ENCODE measurements at regions not wholly inside any gene's neighbourhood (a gene's known extent, or its start where the extent isn't known, plus 50 kb on each side); places are given as distances from the start of the nearest gene placed in this dataset.

DNA sequence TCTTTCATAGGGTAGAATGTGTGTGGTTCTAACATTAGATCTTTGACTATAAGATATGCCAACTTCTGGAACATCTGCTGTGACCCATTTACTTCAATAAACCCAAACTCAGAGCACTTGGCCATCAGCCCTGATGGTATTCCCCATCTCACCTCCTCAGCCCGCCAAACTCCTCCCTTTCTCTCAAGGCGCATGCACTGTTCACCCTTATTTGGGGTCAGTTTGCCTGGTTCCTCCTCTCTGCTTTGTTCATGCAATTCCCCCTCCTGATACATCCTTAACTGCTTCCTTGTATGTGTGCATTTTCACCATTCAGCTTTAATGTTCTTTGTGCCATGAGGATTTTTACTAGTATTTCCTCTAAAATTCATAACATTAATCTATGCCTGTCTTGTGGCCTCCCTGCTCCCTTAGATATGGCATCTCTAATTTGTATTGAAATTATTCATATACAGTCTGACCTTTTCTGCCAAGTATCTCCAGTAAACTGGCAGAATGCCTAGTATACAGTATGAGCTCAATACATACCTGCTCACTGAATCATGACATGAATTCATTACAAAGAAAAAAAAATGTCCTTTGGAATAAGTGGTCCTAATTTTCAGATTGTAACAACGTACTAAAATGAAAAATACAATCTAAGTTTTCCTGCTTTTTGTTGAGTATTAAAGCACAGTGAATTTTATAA lies 336.8 kb upstream of the IGFBP3 start:
- DNase-seq = no peak

DNA sequence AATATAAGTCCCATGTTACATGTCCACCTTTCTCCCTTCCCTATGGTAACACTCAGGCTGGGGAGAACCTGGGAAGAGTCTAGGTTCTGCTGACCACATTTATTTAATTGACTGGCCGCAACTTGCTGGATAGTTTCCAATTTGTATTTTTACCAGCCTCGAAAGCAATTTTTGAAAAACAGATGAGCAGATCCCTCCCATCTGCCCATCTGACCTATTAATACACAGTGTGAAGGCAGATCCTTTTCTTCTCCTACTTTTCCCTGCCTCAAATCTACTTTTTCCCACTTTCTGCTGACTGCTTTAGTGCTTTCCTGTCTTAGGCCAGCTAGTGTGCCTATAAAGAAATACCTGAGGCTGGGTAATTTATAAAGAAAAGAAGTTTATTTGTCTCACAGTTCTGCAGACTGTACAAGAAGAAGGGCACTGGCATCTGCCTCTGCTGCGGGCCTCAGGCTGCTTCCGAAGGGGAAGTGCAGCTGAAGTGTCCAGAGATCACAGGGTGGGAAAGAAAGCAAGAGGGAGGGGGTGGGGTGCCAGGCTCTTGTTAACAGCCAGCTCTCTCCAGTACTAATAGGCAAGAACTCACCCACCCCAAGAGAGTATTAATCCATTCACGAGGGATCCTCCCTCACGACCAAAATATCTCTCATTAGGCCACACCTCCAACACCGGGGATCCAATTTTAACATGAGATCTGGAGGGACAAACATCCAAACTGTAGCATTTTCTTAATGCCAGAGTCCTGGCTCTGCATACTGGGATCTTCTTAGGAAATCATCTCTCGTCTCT lies 336.0 kb upstream of the IGFBP3 start:
- DNase-seq = no peak

DNA sequence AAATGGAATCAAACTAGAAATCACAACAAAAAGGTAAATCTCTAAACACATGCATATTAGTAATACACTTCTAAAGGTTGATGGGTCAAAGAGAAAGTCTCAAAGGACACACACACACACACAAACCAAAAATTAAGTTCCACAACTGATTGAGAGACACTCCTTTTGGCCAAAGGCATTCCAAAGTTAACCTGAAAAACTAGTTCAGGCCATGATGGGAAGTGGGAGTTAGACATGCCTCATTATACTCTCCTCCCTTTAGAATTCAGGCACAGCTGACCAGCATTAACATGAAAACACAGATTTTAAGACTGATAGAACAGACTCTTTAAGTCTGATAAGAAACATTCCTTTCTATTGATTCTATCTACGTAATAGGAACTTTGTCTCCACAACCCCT lies 332.4 kb upstream of the IGFBP3 start:
- DNase-seq = no peak

DNA sequence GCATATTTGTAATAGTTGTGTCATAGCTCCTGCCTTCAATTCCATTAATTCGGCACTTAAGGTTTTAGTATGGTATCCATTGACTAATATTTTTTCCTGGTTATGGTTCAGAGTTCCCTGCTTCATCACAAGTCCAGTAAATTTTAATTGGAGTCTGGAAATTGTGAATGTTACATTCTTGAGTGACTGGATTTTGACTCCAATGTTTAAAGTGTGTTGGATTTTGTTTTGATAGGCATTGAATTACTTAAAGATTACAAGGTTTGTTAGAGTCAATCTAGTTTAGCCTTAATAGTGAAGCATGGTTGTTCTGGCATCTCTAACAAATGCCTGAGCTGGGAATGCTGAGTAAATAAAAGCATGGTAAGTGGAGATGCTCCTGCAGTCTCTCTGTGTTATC lies 326.6 kb upstream of the IGFBP3 start:
- no peak for DNase-seq

DNA sequence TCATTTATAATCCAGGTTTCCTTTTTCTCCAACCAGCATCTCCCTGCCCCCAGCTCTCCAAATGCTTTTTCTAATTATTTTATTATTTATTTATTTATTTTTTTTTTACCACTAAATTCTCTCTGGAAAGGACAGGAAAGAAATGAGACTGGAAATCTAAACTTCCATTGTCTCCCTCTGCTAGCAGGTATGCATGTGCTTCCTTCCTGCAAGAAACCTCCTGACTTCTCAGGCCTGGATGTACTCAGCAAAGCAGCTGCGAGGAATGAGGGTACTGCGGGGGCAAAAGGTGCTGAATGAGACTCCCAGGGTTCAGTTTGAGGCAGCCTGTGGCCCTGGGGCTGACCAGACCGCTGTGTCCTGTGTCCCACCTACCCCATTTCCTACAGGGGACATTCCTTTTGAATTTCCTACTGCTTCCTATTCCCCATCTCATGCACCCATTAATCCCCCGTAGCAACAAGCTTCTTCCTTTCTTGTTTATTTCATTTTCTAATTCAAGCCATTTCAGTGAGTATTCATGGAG lies 324.6 kb upstream of the IGFBP3 start:
- DNase-seq = no peak

DNA sequence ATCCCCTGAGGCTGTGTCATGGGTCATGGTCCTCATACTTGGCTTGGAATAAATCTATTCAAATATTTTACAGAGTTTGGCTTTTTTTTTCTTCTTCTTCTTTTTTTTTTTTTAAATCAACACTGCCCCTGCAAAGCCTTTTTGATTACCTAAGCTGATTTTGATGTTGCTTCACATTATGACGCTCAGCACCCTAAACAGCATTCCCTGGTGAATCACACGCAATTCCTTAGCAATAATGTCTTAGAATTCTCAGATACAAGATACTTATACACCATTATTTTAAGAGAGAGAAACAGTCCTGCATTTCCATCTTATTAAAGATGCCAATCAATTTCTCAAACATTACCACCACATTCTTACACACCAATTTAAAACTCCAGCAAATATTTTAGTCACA lies 323.7 kb upstream of the IGFBP3 start:
- no peak for DNase-seq

DNA sequence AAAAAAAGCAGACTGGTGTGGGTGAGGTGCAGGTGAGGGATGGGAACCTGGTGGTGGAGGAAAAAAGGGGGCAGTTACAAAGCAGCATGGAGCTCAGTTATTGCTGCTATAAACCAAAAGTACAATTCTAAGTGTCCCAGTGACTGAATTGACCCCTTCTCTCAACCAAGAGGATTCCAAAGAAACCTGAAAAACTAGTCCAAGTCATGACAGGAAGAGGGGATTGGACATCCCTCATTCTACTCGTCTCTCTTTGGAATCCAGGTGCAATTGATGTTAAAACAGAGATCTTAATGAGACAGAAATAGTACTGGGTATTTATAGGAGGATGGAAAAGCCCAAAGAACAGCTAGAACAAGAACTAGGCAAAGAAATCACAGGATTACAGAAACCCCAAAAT lies 322.3 kb upstream of the IGFBP3 start:
- no peak for DNase-seq

DNA sequence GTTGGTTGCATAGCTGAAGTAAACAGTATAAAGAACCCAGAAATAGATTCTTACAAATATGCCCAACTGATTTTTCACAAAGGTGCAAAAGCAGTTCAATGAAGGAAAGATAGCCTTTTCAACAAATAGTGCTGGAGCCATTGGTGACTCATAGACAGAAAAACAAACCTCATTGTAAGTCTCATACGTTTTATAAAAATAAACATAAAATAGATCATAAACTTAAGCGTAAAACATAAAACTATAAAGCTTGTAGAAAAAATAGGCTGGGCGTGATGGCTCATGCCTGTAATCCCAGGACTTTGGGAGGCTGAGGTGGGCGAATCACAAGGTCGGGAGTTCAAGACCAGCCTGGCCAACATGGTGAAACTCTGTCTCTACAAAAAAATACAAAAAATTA lies 318.8 kb upstream of the IGFBP3 start:
- no peak for DNase-seq

DNA sequence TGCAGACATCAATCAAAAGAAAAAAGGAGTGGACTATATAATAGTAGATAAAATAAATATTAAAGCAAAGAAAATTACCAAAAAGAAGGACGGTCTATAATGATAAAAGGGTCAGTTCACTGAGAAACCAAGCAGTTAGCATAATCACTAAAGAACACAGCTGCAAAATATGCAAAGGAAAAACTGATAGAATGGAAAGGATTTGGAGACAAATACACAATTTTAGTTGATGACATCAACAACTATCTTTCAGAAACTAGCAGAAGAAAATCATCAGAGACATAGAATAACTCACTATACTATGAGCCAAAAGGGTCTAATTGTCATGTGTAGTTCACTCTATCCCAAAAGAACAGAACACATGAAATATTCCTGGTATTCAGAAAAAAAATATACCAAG lies 316.4 kb upstream of the IGFBP3 start:
- no peak for DNase-seq

DNA sequence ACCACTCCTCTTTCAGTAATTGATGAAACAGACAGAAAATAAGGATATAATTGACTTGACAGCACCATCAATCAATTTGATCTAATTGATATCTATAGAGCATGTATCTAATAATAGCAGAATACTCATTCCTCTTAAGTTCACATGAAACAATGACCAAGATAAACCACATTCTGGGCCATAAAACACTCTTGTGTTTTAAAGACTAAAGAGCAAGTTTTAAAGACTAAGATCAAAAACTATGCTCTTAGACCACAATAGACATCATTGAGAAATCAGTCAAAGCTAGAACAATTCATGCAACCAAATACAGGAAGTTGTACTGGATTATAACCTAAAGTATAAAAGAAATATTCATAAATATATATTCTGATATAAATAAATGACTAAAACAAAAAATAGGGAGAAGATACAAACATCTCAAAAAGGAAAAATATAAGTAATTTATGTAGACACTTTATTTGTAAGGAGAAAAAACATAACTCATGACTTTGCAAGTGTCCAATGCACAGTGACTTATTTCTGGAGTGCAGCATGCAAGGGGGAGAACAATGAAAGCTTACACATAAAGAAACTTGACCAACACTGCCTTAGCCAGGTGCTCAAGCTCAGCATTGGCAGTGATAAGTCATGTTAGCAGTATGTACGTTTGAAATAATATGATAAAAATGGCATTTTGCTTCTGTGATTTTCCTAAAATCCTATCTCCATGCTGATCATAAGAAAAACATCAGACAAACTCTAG lies 312.7 kb upstream of the IGFBP3 start:
- no peak for DNase-seq

DNA sequence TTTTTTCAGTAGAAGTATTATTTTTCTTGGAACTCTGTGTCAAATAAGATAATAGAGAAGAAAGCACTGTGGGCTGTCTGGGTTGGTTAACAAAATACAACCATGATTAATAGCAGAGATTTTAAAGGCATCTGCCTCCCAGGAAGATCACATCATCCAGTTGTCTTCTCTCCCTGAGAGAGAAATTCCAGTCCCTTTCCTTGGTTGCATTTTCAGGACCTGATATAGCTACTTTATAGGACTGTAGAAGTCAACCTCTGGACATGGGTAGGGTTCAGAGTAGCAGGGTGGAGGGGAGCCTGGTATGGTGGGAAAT lies 309.9 kb upstream of the IGFBP3 start:
- no peak for DNase-seq

DNA sequence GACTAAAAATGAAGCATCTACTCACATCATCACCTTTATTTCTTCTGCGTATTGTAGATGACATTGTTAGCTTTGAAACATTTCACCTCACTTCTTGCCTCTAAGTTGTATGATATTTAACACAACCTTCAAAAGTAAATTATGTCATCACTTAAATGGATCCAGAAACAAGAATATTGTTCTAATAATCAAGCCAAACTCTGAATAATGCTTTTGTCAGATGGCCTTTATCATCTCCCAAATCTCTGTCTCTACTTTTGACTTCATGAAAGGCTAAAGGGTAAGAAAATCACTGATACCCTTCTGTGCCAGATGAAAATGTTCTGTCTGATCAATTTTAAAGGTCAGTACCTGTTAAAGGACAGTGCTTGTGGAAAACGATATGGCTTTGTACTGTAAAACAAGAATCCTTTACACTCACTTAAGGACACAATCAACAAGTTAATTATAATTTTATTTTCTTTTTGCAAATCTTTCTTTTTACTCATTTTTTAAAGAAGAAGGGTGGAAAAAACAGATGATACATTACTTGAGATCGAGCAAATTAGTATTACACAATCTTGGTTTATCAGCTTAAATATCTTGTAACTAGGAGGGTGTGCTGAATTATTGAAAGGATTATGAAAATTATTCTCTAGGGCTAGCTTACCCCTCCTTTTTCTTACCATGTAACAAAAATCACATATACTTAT lies 309.4 kb upstream of the IGFBP3 start:
- DNase-seq = no peak

DNA sequence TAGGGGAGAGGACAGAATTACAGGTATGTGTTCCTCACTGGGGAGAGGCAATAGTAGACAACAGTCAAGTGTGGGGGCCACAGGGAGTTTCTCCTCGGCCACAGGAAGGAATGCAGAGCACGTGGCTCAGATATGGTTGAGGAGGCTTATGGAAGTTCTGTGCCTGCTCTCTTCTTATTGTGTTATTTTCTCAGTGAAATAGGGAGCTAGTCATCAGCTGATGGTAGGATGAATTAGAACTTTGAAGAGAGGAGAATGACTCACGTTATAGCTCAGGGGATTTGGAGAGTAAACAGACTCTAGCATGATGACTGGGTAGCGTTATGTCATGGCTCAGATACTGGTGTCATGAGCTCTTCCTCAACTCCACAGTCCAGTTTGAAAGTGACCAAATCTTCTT lies 308.3 kb upstream of the IGFBP3 start:
- DNase-seq = no peak

DNA sequence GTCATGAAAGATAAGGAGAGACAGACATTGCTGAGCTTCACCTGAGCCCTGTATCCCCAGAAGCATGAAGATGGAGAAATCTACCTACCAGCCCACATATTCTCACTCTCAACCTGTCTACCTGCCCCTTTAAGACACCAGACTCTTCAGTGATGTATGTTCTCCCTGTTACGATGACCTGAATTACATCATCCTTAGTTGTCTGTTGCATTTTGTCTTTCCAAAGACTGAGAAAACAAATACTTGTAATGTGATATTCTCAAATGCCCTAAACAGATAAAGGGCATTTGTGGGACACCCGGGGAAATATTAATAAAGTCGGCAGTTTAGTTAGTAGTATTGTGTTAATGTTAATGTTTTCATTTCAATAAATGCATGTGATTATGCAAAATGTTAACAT lies 305.8 kb upstream of the IGFBP3 start:
- no peak for DNase-seq

DNA sequence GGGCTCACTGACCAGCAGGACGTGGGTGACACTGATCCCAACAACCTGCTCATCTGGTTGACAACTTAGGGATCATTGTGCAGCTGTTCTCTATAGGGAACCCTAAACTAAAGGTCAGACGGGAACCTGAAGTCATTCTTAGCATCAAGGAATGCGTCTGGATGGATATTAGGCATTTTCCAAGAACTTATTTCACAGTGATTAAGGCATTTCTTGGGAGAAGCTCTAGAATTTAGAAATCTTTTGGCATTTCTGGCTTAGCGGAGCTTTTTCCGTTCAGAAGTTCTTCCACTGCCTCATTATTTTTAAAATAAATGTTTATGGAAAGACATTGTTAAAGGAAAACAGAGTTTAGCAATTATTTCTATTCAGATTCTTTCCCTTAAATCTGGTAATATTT lies 303.3 kb upstream of the IGFBP3 start:
- DNase-seq = no peak

DNA sequence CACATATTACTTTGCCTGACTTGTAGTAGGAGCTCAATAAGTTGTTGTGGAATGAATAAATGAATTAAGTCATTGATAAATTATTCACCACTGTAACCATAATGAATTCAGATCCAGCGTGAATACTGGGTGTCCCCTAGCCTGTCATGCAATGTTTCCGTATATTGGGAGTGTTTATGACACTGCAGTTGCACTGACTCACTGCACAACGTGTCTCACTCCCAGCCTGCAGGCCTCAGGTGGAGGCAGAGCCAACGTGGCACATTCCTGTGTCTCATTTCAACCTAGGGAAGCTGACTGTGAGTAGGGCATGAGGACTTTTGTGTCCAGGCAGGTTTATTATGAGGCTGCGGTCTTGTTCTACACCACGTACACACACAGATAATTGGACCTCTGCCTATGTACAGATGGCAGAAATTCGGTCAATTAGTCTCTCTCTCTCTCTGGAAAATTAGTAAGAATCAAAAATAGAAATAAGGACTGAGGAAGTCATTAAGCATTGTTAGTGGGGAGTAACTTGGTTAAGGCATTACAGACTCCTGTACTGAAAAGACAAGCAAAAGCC lies 299.1 kb upstream of the IGFBP3 start:
- no peak for DNase-seq

DNA sequence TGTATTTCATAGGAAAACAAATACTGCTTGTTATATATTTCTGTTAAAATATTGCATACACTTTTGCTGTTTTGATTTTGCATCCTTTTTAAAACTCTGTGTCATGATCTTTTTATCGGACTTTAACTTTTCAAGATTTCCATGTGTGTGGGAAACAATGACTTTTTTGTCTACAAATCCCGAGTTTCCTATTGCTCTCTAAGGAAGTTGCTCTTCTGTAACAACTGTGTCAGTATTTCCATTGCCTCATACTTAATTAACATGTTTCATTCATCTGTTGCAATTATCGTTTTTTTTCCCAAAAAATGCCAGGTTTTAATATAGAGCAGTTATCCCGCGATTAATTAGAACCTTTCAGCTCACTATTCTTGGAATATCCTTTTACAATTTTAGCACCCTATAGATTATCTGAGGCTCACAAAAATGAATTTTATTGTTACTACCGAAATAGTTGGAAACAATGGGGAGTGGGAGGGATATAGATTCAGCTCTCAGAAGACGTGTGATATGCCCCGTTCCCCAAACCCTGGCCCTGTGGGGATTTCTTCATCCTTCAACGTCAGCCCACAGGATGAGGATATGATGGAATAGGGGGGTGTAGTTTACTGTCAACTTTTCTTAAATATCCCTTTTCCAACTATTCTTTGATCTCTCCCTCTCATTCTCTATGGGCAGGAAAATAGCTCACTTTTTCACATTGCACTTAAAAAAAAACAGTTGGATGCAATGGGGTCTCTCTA lies 297.6 kb upstream of the IGFBP3 start:
- DNase-seq = no peak

DNA sequence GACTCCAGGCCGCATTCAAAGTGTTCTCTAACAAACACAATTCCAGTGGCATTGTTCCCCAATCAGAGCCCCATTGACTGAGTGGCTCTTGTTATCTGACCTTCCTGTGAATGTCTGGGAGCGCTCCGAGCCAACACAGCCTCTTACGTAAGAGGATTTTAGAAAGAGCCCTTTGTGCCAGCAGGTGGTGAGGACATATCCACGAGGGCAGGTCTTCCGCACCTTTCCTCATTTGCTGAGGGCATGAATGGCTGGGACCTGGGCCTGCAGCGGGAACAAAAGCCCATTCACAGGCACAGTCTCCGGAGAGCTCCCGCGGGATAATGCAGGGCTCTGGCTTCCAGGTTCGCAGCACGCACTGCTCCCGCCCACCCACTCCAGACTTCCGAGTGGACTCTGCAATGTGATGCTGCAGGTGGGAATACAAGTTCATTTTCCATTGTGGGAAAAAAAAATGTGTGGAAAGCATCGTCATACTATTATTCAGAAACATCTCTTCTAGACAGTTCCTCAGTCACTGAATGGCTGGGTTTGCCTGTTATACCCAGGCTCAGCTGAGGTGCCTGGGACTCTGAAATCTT lies 295.0 kb upstream of the IGFBP3 start:
- DNase-seq = no peak

DNA sequence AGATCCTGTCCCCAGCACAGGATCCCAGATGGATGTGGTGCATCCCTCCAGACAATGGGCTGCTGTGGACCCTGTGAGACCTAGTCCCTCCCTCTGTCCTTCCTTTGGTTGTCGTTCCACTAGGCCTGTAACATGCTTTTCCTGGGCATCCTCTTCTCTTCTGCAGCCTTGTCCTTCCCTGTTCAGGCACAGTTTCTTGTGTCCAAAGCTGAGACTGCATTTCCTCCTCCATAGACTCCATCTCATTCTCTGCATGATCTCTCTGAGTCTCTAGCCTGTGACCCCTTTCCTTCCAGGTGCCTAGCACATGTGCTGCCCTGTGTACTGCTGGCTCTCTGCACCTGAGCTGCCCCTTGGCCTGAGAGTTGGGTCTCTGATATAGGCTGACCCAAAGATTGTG lies 293.5 kb upstream of the IGFBP3 start:
- no peak for DNase-seq

DNA sequence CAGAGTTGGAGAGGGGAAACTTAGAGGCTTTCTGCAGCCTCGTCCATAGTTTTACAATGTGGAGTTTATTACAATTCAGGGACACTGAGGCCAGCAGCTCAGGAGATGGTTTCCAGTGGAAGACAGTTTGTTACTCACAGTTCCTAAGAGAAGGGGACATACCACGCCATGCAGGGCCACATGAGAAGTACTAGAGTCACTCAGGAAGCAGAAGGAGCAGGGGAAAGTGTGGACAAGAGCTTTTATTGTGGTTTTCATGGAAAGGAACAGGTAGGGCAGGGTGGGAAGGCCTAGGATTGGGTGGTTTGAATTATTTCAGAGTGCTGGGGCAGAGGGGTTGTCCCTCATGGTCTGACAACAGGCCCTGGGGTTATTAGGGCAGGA lies 292.1 kb upstream of the IGFBP3 start:
- DNase-seq = no peak

DNA sequence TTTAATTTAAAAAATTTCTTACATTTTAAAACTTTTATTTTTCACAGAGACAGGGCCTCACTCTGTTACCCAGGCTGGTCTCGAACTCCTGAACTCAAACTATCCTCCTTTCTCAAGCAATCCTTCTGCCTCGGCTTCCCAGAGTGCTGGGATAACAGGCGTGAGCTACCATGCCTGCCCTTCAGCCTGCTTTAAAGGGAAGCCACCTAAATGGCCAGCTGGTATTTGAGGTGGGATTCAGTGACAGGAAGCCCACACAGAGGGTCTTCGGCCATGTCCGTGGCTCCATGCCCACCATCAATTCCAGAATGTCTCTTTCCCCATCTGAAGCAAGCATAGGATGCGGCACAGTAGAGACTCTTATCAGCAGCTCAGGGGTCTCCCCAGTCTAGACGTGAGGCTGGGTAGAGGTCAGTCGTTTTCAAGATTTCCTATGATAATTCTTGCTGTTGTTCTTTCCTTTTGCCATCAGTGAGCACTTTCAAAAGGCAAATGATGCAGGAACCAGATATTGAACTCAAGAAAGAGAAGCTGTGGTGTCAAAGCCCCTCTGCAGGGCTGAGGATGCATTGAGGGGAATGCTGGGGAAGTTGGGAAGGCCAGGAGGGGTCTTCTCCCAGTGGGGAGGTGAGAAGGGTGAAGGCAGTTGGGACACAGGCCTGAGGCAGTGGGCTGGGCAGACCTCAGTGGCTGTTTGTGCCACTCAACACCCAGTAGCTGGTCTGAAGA lies 291.5 kb upstream of the IGFBP3 start:
- no peak for DNase-seq

Measured in activated naive CD4-positive, alpha-beta T cell treated with anti-CD3 and anti-CD28 coated beads, Interleukin-2, amount 50 U/mL, for 16 hours (primary cell).